ENCODE measurements at regions not wholly inside any gene's neighbourhood (a gene's known extent, or its start where the extent isn't known, plus 50 kb on each side); places are given as distances from the start of the nearest gene placed in this dataset.

- no peak for TF ChIP-seq POLR2A (IDR thresholded peaks at IDR 0.05; ENCODE audit: low read depth, low read length)
- TF ChIP-seq TAF1 (IDR thresholded peaks at IDR 0.05; ENCODE audit: low read depth, low read length) = no peak
- TF ChIP-seq POLR2AphosphoS5 (IDR thresholded peaks at IDR 0.05; ENCODE audit: low read depth, low read length) = no peak
- TF ChIP-seq SPI1 (IDR thresholded peaks at IDR 0.05; ENCODE audit: low read depth, low read length) = no peak
These were observed 176.9 kb upstream of the FRMD6 start for GRCh38 chr14:51474854-51475253.

Measured in GM12891 (cell line).